Effector CD8-positive, alpha-beta T cell (primary cell): ENCODE measurements at regions not wholly inside any gene's neighbourhood (a gene's known extent, or its start where the extent isn't known, plus 50 kb on each side); places are given as distances from the start of the nearest gene placed in this dataset.

ENCODE experiments used
- DNase-seq: peaks from one replicate; lab custom pipeline; 2025; lab: John Stamatoyannopoulos, UW

DNA sequence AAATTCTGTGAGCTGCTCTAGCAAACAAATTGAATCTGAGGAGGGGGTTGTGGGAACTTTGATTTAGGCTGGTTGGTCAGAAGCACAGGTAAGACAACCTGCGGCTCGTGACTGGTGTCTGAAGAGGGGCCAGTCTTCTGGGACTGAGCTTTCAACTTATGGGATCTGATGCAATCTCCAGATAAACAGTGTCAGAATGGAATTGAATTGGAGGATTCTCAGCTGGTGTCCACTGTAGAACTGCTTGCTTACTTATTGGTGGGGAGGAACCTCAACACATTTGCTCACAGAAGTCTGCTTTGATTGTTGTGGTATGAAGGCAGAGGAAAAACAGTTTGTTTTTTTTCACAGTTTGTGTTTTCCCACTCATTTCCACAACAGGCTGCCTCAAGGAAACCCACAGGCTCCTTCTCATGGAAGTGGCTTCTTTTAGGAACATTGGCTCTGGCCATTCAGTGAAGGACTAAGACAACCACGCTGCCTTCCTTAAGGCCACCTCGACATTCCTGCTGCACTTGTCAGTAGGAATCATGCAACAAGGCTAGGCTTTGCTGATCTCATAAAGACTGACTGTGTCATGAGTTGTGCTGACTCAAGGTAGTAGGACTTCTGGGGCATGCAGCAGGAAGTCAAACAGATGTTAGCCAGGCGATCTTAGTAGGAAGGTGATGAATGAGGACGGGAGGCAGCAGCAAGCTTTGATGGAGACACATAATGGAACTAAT lies 104.7 kb downstream of the TSN start:
- DNase-seq: no peak

DNA sequence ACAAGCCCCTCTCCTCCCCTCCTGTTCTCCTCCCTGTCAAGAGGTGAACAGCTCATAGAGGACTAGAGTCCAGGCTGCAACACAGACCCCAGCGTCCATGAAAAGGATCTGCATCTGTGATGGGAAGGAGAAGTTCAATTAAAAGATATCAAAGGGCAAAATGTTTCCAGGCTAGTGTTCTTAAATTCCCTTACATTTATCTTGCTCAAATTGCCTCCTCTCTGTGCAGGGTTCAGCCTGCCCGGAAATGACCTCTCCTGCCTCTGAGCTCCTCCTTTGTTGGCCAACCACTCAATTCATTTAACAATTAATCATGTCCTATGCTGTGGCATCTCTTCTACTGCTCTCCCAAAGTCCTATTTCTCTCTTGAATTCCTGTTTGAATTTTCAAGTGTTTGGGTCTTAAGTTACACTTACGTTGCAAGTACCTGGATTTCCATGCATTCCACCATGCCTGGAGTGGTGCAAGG lies 105.3 kb downstream of the TSN start:
- no peak for DNase-seq

DNA sequence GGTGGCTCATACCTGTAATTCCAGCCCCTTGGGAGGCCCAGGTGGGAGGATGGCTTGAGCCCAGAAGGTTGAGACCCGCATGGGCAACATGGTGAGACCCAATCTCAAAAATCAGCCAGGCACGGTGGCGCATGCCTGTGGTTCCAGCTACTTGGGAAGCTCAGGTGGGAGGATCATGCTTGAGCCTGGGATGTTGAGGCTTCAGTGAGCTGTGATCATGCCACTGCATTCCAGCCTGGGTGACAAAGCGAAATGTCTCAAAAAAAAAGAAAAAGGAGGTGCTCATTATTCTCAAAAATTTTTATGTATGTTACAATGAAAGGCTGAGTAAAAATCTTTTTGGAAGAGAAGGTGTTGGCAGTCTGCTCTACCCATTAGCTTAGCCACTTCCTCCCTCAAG lies 106.8 kb downstream of the TSN start:
- DNase-seq: no peak

DNA sequence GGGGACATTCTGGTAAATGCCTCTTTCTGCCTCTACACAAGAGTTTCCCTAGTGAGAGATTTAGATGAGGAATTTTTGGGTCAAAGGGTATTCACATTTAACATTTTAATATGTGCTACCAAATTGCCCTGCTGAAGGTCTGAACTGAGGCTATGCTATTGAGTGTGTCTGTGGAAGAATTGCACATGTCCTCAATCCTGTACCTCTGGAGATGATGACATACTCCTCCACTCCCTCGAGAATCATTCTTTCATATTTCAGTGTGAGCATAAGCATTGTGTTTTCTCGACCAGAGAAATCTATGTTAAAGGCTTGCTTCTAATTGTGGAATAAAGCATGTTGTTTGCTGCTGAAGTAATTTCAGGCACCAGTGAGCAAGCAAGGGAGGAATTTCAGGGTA lies 110.5 kb downstream of the TSN start:
- no peak for DNase-seq

DNA sequence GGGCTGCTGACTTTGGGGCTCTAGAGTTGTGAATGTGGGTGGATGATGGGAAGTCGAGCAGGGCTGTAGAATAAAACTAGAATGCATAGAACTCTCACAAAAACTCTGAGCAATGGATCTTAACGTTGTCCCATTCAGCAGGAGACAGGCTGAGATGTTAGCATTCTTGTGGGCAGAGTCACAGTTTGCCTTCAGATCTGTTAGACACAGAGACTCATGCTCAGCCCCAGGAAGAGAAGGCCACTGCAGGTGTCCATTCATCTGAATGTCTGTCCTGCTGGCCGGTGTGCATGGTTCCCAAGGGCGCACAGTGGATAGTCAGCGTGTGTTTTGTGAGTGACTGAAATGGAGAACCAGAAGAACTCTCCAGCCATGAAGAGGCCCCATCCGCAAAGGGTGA lies 111.3 kb downstream of the TSN start:
- no peak for DNase-seq

DNA sequence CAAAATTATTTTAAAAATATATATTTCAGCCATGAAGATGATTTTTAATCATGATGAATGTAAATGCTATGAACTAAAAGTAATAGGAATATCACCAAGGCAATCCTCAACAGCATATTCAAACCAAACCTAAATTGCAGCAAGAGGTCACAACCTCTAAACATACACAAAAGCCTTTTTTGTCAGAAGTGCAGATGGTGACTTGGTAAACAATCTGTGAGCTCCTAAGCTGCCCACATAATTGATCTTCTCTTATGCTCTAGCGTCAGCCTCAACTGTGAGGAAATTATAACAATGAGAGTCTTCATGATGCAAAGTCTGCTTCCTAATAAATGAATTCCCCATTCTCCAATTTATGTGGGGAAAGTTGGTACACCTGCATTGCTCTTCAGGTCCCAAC lies 113.2 kb downstream of the TSN start:
- no peak for DNase-seq

DNA sequence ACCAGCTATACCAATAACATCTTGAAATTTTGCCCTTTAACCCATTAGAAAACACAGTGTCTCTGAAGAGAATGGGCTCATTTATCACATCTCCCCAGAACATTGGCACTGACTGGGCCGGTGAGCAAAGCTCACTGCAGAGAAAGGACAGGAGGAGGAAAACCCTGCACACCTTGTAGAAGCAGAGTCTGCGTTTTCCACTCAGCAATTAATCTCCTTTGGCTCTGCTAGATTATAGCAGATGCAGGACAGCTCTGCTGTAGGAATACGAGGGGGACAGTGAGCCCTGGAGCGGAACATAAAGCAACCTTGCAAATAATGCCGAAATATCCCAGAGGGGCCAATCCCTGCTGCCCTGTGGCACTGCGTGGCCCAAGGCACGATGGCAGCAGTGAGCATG lies 113.9 kb downstream of the TSN start:
- DNase-seq: no peak

DNA sequence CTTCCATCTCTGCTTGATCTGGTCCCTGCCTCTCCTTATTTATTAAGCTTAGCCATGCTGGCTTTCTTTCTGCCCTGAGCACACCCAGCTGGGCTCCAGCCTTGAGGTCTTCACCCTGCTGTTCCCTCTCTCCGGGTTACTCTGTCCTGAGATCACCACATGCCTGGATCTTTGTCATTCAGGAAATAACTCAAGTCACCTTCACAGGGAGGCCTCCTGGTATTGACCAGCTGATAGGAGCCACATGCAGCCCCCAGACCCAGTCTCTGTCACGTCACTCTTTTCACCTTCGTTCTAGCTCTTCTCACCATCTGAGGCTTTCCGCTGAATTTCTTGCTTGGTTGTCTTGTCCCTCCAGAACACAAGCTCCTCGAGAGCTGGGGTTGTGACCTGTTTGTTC lies 114.4 kb downstream of the TSN start:
- no peak for DNase-seq

DNA sequence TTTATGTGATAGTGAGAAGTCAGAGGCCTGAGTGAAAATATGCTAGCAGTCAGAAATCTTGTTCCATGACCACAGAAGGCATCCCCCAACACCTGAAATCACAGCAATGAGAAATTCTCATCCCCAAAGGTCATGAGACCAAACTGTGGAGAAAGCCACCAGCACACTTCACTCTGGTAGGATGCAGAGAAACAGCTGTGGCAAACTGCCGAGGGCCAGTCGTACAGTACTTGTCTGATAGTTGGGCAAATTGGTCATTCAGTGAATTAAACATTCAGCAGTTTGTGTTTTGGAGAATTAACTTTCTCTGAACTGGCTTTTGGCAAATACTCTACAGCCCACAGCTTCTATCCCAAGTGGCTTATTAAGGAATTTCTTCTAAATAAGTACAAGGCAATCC lies 117.2 kb downstream of the TSN start:
- DNase-seq: no peak

DNA sequence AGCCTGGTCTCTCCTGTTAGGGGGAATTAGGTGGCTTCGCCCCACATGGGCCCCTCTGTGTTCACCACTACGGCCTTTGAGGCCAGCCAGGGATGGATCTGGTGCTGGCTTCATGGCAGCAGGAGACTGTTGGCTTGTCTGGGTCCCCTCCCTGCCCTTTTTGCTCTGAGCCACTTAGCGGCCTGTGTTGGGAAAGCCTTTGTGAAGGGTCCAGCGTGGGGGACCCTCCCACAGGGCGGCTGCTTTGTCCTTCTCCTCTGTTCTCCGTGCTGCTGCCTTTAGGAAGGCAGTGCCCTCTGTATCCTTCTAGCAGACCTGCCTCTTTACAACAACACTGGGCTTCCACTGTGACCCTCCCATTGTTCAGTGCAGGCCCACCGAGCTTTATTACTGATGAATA lies 118.4 kb downstream of the TSN start:
- DNase-seq: no peak

DNA sequence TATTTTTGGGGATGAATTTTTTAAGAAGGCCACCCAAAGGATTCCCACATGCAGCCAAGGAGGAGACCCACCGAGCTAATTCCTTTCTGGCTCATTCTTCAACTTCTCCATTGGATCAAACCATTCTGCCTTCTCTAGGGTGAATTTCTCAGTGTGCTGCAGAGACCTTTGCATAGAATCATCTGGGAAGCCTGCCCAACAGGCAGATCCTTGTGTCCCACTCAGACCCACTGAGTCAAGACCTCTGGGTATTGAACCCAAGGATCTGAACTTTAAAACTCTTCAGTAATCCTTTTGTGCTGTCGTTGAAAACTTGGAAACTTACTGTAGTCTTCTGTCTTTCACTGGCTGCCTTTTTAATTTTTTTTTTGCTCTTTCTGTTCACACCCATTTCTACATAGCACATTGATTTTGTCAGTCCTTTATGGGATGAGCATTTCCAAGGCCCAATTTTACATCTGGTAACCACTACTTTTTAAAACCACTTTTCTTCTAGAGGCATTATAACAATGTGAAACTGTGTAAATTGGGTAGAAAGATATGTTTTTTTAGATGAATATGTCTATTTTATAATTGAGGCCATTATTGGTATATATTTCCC lies 120.2 kb downstream of the TSN start:
- DNase-seq: no peak

DNA sequence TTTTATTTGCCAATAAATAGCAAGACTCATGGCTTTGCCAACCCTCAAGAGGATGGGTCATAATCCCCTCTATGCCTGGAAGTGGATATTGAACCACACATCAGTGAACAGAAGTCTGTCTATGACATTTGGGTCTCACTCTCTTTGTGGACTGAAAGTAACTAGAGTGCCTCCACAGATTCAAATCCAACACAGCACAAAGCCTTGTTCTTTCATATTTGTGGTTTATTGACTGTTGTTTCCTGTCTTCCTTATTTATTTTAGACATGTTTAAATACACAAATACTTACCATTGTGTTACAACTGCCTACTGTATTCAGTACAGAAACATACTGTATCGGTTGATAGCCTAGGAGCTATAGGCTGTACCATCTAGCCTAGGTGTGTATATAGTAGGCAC lies 121.9 kb downstream of the TSN start:
- DNase-seq: no peak

DNA sequence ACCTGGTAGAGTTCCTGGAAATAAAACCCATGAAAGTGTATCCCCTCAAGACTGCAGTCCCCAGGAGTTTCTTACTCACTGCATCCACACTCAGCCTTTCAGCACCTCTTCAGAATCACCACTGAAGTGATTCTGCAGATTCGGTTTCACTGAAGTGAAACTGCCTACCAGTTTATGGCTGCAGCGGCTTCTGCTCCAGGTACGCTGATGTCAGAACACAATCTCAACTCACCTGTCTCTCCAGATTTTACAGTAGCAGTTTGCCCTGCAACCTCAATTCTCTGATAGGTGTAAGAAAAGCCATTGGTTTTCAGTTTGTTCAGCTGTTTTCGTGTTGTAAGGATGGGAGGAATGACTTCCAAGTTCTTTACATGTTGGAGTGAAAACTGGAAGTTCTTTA lies 124.8 kb downstream of the TSN start:
- DNase-seq: no peak

DNA sequence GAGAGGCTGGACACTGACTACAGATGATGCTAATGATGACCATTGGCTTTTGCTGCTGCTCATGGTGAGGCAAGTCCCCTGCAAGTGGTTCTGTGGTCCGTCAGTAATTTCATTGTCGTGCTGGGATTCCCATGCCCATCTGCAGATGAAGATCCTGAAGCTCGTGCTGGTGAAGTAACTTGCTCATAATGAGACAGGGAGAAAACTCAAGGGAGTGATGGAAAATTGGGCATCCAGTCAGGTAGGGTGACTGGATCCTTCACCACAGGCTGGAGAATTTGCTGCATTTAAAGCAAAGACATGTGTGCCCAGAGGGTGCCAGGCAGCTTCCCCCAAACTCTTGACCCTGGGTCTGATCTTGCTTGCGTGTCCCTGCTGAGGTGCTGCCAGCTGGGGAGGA lies 125.6 kb downstream of the TSN start:
- no peak for DNase-seq

DNA sequence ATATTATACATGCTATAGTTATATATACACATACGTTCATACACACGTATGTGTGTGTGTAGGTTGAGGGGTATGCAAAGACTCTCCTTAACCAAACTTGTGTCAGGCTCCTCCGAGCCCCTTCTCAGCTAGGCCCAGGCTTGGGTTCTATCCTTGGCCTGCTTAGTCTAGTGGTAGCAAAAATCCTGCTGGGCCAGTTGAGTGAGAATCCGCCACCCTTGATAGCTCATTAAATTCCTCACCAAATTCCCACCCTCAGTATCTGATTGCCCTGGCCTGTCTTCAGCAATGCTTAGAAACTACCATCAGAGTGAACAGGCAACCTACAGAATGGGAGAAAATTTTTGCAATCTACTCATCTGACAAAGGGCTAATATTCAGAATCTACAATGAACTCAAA lies 126.5 kb downstream of the TSN start:
- DNase-seq: no peak

DNA sequence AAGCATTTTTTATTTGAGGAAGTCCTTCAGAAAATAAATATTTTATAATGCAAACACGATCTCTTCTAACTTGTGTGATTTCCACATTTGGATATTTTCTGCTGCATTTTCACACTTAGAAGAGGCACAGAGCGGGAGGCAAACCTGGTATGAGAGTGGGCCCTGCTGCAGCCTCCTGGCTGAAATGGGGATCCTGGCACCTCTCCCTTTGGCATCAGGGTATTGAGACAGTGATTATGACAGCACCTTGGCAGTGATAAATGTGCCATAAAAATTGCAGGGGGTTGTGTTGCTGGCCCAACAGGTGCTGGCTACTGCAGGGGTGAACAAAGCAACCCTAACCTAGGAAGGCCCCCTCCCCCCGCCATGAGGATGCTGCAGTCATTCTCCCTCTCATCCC lies 128.6 kb downstream of the TSN start:
- DNase-seq: no peak

DNA sequence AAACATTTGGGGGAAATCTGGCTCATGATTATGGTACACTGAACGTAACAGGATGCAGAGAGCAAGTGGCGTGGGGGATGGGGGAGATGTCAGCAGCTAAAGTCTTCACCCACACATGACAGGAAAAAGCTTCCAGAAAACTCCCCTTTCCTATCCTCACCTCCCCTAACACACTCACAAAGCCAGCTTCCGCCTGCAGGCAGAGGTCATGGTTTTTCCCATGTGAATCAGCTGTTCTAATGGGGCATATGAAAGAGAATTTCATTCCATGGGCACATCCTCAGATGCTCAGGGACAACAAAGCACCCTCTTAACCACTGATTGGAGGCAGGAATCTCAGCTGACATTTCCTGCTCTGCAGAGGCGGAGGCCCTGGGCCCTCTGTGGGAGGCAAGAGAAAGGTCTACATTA lies 129.1 kb downstream of the TSN start:
- DNase-seq: no peak

DNA sequence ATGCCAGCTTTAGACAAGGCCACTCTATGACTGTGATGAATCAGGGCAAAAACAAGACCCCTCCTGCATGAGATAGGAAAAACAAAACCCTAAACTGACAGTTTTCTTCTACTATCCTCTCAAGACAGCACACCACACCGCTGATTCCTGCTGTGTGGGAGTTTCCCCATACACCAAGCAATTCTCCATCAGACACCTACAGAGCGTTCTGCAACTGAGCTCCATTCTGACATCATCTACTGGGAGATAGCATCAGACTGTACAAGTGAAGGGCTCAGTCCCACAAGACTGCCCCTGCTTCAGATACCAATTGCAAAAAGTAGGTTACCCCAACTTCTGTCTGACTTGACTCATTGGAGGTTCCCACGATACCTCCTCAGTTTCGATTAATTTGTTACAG lies 130.6 kb downstream of the TSN start:
- no peak for DNase-seq

DNA sequence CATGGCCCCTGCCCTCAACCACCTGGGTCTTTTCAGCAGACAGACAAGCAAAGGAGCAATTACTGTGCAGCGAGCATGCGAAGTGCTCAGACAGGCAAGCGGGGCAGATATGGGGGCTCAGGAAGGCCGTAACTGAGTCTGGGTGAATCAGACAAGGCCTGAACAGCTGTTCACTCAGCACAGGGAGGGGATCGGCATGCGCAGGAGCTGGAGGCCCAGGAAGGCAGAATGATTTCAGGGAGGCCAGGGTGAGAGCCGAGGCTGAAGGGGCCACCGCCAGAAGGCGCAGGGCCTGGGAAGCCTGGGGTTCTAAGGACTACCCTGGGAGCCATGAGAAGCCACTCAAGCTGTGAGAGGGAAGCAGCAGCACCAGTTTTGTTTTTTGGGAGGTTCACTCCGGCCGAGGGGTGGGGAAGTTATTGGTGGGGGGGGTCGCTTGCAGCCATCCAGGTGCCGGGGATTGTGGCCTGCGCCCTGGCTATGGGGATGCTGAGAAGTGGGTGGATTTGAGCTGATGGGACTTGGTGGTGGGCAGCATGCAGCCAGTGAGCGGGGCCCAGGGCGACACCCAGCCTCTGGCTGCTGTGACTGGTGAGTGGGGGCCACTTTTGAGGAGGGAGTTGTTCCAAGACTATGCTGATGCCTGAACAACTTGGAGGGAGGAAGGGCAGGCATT lies 132.2 kb downstream of the TSN start:
- DNase-seq: no peak

DNA sequence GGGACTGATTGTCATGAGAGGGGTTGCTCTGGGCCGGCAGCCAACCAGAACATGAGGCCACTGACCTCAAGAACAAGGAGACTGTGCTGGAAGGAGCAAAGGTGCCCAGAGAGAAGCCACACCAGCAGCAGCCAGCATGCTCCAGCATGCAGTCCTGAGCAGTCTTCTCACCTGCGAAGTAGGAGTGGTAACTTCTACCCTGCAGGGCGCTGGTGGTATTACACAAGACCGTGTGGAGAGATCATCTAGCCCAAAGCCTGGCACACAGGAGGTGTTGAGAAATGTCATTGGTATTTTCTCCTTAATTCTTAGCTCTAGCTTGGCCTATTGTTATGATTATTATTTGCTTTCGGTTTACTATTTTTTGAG lies 132.7 kb downstream of the TSN start:
- DNase-seq: no peak

DNA sequence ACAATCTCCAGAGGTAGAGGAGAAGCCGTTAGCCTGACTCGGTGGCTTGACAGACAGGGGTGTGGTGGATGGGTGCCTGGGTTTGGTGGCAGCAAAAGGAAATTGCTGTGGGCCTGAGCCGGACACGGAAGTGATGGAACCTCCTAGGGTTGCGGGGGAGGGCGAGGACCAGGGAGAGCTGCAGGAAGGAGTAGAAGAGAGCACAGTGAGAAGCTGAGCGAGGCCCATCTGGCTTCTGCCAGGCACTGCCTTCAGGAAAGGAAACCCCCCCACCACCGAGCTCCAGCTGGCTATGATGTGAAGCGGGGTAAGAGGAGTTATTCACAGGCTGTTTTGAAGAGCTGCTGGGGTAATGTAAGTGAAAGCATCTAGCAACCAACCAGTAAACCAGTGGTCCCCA lies 134.6 kb downstream of the TSN start:
- DNase-seq: no peak

DNA sequence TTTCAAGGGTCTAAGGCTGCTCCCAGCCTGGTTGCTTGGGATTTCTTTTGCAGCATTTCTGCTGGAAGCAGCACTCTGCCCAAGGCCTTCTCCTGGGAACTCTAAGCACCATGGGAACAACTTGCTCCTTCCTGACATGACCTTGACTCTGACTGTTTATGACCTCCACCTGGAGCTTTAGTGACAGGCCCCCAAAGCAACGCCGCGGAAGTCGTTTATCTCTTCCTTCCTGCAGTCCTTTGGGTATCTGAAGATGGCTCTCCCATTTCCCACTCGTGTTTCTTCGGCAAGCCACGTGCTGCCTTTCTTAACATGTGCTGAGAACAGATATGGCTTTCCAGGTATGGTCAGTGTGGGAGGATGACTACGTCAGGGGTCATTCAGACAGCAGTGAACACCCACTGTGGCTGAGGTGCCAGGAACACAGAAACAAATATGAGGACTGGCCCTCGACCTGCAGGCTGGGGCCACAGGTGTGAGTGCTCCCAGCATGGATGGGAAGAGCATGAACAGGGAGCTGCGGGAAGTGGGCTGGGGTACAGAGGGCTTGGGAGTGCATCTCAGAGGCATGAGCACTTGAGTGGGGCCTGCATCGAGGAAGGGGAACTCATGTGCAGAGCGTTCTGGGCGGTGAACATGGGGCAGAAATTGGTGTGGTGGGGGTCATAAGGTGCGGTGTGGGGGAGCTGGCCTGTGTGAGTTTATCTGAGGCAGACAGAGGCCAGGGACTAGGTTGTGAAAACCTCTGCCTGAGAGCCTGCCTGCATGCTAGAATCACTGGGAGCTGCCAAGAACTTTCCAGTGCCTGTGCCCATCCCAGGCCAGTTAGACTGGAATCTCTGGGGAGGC lies 140.5 kb downstream of the TSN start:
- DNase-seq: no peak
